ENCODE measurements at regions not wholly inside any gene's neighbourhood (a gene's known extent, or its start where the extent isn't known, plus 50 kb on each side); places are given as distances from the start of the nearest gene placed in this dataset.

- H2AFZ ChIP-seq (ENCODE audit: insufficient read depth, low read depth, low read length, poor library complexity, severe bottlenecking), result no peak overlapping the region
- H3K27me3 ChIP-seq (replicated peaks in 1 of 4; ENCODE audit: control extremely low read depth in 1 of 4, control insufficient read depth in 3 of 4, insufficient read depth in 4 of 4, low read length in 3 of 4), result no peaks in the 10 kb centered on the region
- TF ChIP-seq EZH2 (IDR thresholded peaks at IDR 0.05; ENCODE audit: borderline replicate concordance, insufficient read depth, low read depth, low read length, poor library complexity, severe bottlenecking) (no peak), CTCF (IDR thresholded peaks at IDR 0.05) (no peak)
- DNase-seq (no peak), ATAC-seq (ENCODE audit: low read depth) (no peak)
- no peak overlapping the region for H3K4me3 ChIP-seq (ENCODE audit: control extremely low read depth in 1 of 5, extremely low read depth in 1 of 5, insufficient read depth in 1 of 5, low read depth in 2 of 5, low read length in 4 of 5)
- H3K27ac ChIP-seq (ENCODE audit: low read length in 2 of 2), result no peak overlapping the region
- Mint-ChIP-seq H3K4me1 (no peaks in the 10 kb centered on the region), H3K9me3 (ENCODE audit: insufficient read depth) (no peaks in the 10 kb centered on the region), H3K27ac (no peak overlapping the region), H3K27me3 (no peaks in the 10 kb centered on the region), H3K4me3 (no peak overlapping the region)
- H3K9me3 ChIP-seq (ENCODE audit: control extremely low read depth in 1 of 3, control insufficient read depth in 2 of 3, insufficient read depth in 1 of 3, low read length in 2 of 3), result no peaks in the 10 kb centered on the region
- no peak overlapping the region for H3K4me2 ChIP-seq (replicated peaks; ENCODE audit: low read depth, low read length, poor library complexity, severe bottlenecking)
- no peaks in the 10 kb centered on the region for H4K20me1 ChIP-seq (ENCODE audit: control insufficient read depth, insufficient read depth, low read length, poor library complexity, severe bottlenecking)
- POLR2A ChIA-PET, result no interaction called here
- no peaks in the 10 kb centered on the region for H3K4me1 ChIP-seq (ENCODE audit: control insufficient read depth in 2 of 2, insufficient read depth in 2 of 2, low read length in 2 of 2)
- H3K36me3 ChIP-seq (replicated peaks in 1 of 2; ENCODE audit: control extremely low read depth in 1 of 2, control insufficient read depth in 1 of 2, extremely low read depth in 1 of 2, insufficient read depth in 2 of 2, low read length in 1 of 2), result no peaks in the 10 kb centered on the region
- no peak overlapping the region for H3K9ac ChIP-seq (ENCODE audit: low read length)
- CTCF ChIA-PET, result no interaction called here
- intact Hi-C loops (cut with micrococcal nuclease), result no loop called here
- no peaks in the 10 kb centered on the region for H3K79me2 ChIP-seq (ENCODE audit: control insufficient read depth, insufficient read depth, low read length)
Measured at GRCh38 chr1:239067480-239067879, 318.9 kb upstream of the CHRM3 start.

- no peaks in the 10 kb centered on the region for H3K79me2 ChIP-seq (ENCODE audit: control insufficient read depth, insufficient read depth, low read length)
- no peak overlapping the region for H3K4me2 ChIP-seq (replicated peaks; ENCODE audit: low read depth, low read length, poor library complexity, severe bottlenecking)
- H4K20me1 ChIP-seq (ENCODE audit: control insufficient read depth, insufficient read depth, low read length, poor library complexity, severe bottlenecking), result no peaks in the 10 kb centered on the region
- no peaks in the 10 kb centered on the region for H3K4me1 ChIP-seq (ENCODE audit: control insufficient read depth in 2 of 2, insufficient read depth in 2 of 2, low read length in 2 of 2)
- DNase-seq (no peak), ATAC-seq (ENCODE audit: low read depth) (no peak)
- H3K9ac ChIP-seq (ENCODE audit: low read length), result no peak overlapping the region
- no peak overlapping the region for H2AFZ ChIP-seq (ENCODE audit: insufficient read depth, low read depth, low read length, poor library complexity, severe bottlenecking)
- Mint-ChIP-seq H3K27ac (no peak overlapping the region), H3K4me3 (no peak overlapping the region), H3K4me1 (no peaks in the 10 kb centered on the region), H3K27me3 (no peaks in the 10 kb centered on the region), H3K9me3 (ENCODE audit: insufficient read depth) (no peaks in the 10 kb centered on the region)
- no CpG with 5 or more reads among the region's 1 CpG for WGBS (ENCODE audit: insufficient coverage)
- intact Hi-C loops (cut with micrococcal nuclease), result no loop called here
- no peaks in the 10 kb centered on the region for H3K36me3 ChIP-seq (replicated peaks in 1 of 2; ENCODE audit: control extremely low read depth in 1 of 2, control insufficient read depth in 1 of 2, extremely low read depth in 1 of 2, insufficient read depth in 2 of 2, low read length in 1 of 2)
- ChIA-PET CTCF (no interaction called here), POLR2A (no interaction called here)
- TF ChIP-seq CTCF (IDR thresholded peaks at IDR 0.05), result no peak
- TF ChIP-seq EZH2 (IDR thresholded peaks at IDR 0.05; ENCODE audit: borderline replicate concordance, insufficient read depth, low read depth, low read length, poor library complexity, severe bottlenecking), result no peak
- H3K27ac ChIP-seq (ENCODE audit: low read length in 2 of 2), result no peak overlapping the region
- no peaks in the 10 kb centered on the region for H3K27me3 ChIP-seq (replicated peaks in 1 of 4; ENCODE audit: control extremely low read depth in 1 of 4, control insufficient read depth in 3 of 4, insufficient read depth in 4 of 4, low read length in 3 of 4)
- H3K4me3 ChIP-seq (ENCODE audit: control extremely low read depth in 1 of 5, extremely low read depth in 1 of 5, insufficient read depth in 1 of 5, low read depth in 2 of 5, low read length in 4 of 5), result no peak overlapping the region
- no peaks in the 10 kb centered on the region for H3K9me3 ChIP-seq (ENCODE audit: control extremely low read depth in 1 of 3, control insufficient read depth in 2 of 3, insufficient read depth in 1 of 3, low read length in 2 of 3)
Measured at GRCh38 chr1:239067058-239067457, 319.3 kb upstream of the CHRM3 start.

Measured in B cell (primary cell).